CD14-positive monocyte (primary cell): ENCODE measurements at regions not wholly inside any gene's neighbourhood (a gene's known extent, or its start where the extent isn't known, plus 50 kb on each side); places are given as distances from the start of the nearest gene placed in this dataset.

Experiments used
- DNase-seq, 3 donors: peaks; one replicate each; pipeline ENCODE4 v3.0.0-alpha.2; 2011 to 2022
- H2AFZ ChIP-seq: 2 replicates; pipeline ENCODE4 v1.6.0; 2012; ENCODE audit warnings: mild to moderate bottlenecking, low read depth, low read length, inconsistent platforms; ENCODE audit not compliant: insufficient read depth, poor library complexity, severe bottlenecking
- H3K27ac ChIP-seq, 2 donors: 1 replicate in 1 of 2; 2 replicates in 1 of 2; pipeline ENCODE4 v1.5.1; 2012 to 2013; ENCODE audit warnings: low read length in 2 of 2, control low read depth in 1 of 2, inconsistent platforms in 1 of 2, low read depth in 1 of 2, mild to moderate bottlenecking in 1 of 2
- H3K27me3 ChIP-seq, 2 donors: one replicate each; pipeline versions ENCODE4 v1.6.0 to v1.6.1; 2011 to 2013; ENCODE audit warnings: low read length in 2 of 2; ENCODE audit not compliant: control insufficient read depth in 2 of 2, insufficient read depth in 2 of 2
- H3K36me3 ChIP-seq, 2 donors: replicated peaks in 1 of 2; 1 replicate in 1 of 2; 2 replicates in 1 of 2; pipeline versions ENCODE4 v1.5.1 to v1.6.1; 2012 to 2013; ENCODE audit warnings: low read length in 2 of 2, control low read depth in 1 of 2, inconsistent platforms in 1 of 2, mild to moderate bottlenecking in 1 of 2; ENCODE audit not compliant: insufficient read depth in 2 of 2, control insufficient read depth in 1 of 2
- H3K4me1 ChIP-seq, 2 donors: 1 replicate in 1 of 2; 2 replicates in 1 of 2; pipeline versions ENCODE4 v1.5.1 to v1.6.1; 2012 to 2013; ENCODE audit warnings: low read length in 2 of 2, control low read depth in 1 of 2, inconsistent platforms in 1 of 2, mild to moderate bottlenecking in 1 of 2, moderate library complexity in 1 of 2; ENCODE audit not compliant: insufficient read depth in 2 of 2, control insufficient read depth in 1 of 2
- H3K4me2 ChIP-seq: replicated peaks from 2 replicates; pipeline ENCODE3; 2012; ENCODE audit warnings: low read length, moderate library complexity, mild to moderate bottlenecking; ENCODE audit not compliant: poor library complexity, severe bottlenecking; ENCODE audit errors: extremely low read depth
- H3K4me3 ChIP-seq, 3 experiments: fragments of 200-600 bp in 1 of 3; sonication (generic) in 1 of 3; replicated peaks in 1 of 3; 1 replicate in 2 of 3; 2 replicates in 1 of 3; pipeline ENCODE4 v1.5.1; 2011 to 2013; ENCODE audit warnings: low read length in 3 of 3, mild to moderate bottlenecking in 3 of 3, control low read depth in 2 of 3, low read depth in 2 of 3, inconsistent platforms in 1 of 3, moderate library complexity in 1 of 3
- H3K79me2 ChIP-seq: 2 replicates; pipeline ENCODE4 v1.6.0; 2012; ENCODE audit warnings: mild to moderate bottlenecking, control low read depth, inconsistent platforms, low read length, moderate library complexity; ENCODE audit not compliant: insufficient read depth
- H3K9ac ChIP-seq: 2 replicates; pipeline ENCODE4 v1.6.0; 2017; ENCODE audit warnings: low read length, mild to moderate bottlenecking; ENCODE audit not compliant: insufficient read depth, poor library complexity, severe bottlenecking
- H3K9me3 ChIP-seq, 2 donors: replicated peaks in 1 of 2; 1 replicate in 1 of 2; 2 replicates in 1 of 2; pipeline versions ENCODE4 v1.5.1 to v1.6.1; 2012 to 2013; ENCODE audit warnings: low read length in 2 of 2, control low read depth in 1 of 2; ENCODE audit not compliant: control insufficient read depth in 1 of 2, insufficient read depth in 1 of 2
- H4K20me1 ChIP-seq: 2 replicates; pipeline ENCODE4 v1.6.0; 2012; ENCODE audit warnings: mild to moderate bottlenecking, low read length, control low read depth, moderate library complexity; ENCODE audit not compliant: insufficient read depth
- H3K27ac Mint-ChIP-seq, 7 donors: one replicate each; pipeline ENCODE4 v1.8.0; 2020; ENCODE audit warnings: mild to moderate bottlenecking in 7 of 7, mixed read lengths in 7 of 7, moderate library complexity in 6 of 7, inconsistent platforms in 2 of 7
- H3K27me3 Mint-ChIP-seq, 3 donors: one replicate each; pipeline ENCODE4 v1.8.0; 2021 to 2022; ENCODE audit warnings: low read depth in 3 of 3, mild to moderate bottlenecking in 3 of 3, mixed read lengths in 3 of 3, moderate library complexity in 3 of 3, inconsistent platforms in 1 of 3
- H3K36me3 Mint-ChIP-seq, 2 donors: one replicate each; pipeline ENCODE4 v1.8.0; 2020; ENCODE audit warnings: mixed read lengths in 2 of 2, inconsistent platforms in 1 of 2, mild to moderate bottlenecking in 1 of 2
- H3K4me1 Mint-ChIP-seq: one replicate; pipeline ENCODE4 v1.8.0; 2020; ENCODE audit warnings: mild to moderate bottlenecking, mixed read lengths
- H3K4me3 Mint-ChIP-seq, 2 donors: one replicate each; pipeline ENCODE4 v1.8.0; 2020; ENCODE audit warnings: mild to moderate bottlenecking in 2 of 2, mixed read lengths in 2 of 2, moderate library complexity in 1 of 2
- H3K9me3 Mint-ChIP-seq, 7 donors: one replicate each; pipeline ENCODE4 v1.8.0; 2020 to 2022; ENCODE audit warnings: mixed read lengths in 7 of 7, mild to moderate bottlenecking in 6 of 7, moderate library complexity in 6 of 7, inconsistent platforms in 2 of 7
- CTCF ChIP-seq: fragments of 200-600 bp; IDR thresholded peaks from one replicate; pipeline ENCODE4 v1.8.0; 2022; ENCODE audit warnings: antibody characterized with exemption, mild to moderate bottlenecking
- intact Hi-C, 2 donors: fragments of 100-400 bp; cut with micrococcal nuclease; formaldehyde crosslinking; loops; one replicate each; pipeline versions ENCODE4 v1.15.0 to v1.15.1; 2023

- H3K4me1 ChIP-seq = no peaks in the 10 kb centered on the region
- no peaks in the 10 kb centered on the region for H3K36me3 ChIP-seq
- H2AFZ ChIP-seq = no peak overlapping the region
- no peak for TF ChIP-seq CTCF
- intact Hi-C loops = no loop called here
- no peaks in the 10 kb centered on the region for H3K9me3 ChIP-seq
- Mint-ChIP-seq H3K36me3 (no peaks in the 10 kb centered on the region), H3K4me1 (no peaks in the 10 kb centered on the region), H3K27me3 (peaks cover 0 to 2% (median 0%) of the 10 kb centered on the region in 3 donors), H3K9me3 (peaks cover 0 to 3% (median 0%) of the 10 kb centered on the region in 7 donors), H3K4me3 (no peak overlapping the region), H3K27ac (no peak overlapping the region)
- H3K4me2 ChIP-seq = no peak overlapping the region
- no peaks in the 10 kb centered on the region for H3K27me3 ChIP-seq
- no peak overlapping the region for H3K9ac ChIP-seq
- H3K79me2 ChIP-seq = no peaks in the 10 kb centered on the region
- H4K20me1 ChIP-seq = no peaks in the 10 kb centered on the region
- H3K27ac ChIP-seq = no peak overlapping the region
- no peak for DNase-seq
- no peak overlapping the region for H3K4me3 ChIP-seq
These were observed 88.8 kb upstream of the NYAP2 start for GRCh38 chr2:225310745-225311144.

DNA sequence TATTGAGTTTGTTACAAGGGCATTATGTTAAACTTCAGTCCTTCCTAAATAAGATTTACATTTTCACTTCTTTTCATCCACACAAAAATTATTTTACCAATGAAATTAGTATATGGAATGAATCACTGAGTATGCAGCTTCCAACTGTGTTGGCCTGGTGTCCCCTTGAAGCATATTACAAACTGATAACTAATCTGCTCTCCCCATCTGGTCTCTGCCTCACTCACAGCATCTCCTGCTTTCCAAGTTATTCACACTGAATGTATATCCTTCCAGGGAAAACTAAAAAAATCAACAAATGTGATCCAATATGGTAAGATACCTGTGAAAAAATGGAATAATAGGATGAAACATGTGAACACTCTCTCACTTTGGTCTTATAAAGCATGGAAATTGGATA, 90.0 kb upstream of the NYAP2 start:
- Histone ChIP-seq H3K79me2 (no peaks in the 10 kb centered on the region), H3K4me3 (no peak overlapping the region), H3K27ac (no peak overlapping the region), H3K27me3 (no peaks in the 10 kb centered on the region), H2AFZ (no peak overlapping the region), H3K9ac (no peak overlapping the region), H3K36me3 (no peaks in the 10 kb centered on the region), H3K9me3 (no peaks in the 10 kb centered on the region), H4K20me1 (no peaks in the 10 kb centered on the region), H3K4me1 (no peaks in the 10 kb centered on the region), H3K4me2 (no peak overlapping the region)
- Mint-ChIP-seq H3K27me3 (peaks cover 0 to 2% (median 0%) of the 10 kb centered on the region in 3 donors), H3K9me3 (peaks cover 0 to 3% (median 0%) of the 10 kb centered on the region in 7 donors), H3K36me3 (no peaks in the 10 kb centered on the region), H3K4me3 (no peak overlapping the region), H3K27ac (no peak overlapping the region), H3K4me1 (no peaks in the 10 kb centered on the region)
- no peak for TF ChIP-seq CTCF
- DNase-seq = no peak
- intact Hi-C loops = no loop called here
